K562 (cell line): ENCODE measurements at regions not wholly inside any gene's neighbourhood (a gene's known extent, or its start where the extent isn't known, plus 50 kb on each side); places are given as distances from the start of the nearest gene placed in this dataset.

ENCODE experiments used
- ATAC-seq: fragments of 200-7000 bp; cut with Tn5 transposase; 3 replicates; pipeline ENCODE4 v1.9.1; 2020; ENCODE audit warnings: moderate library complexity
- BruUV-seq: library from RNA; stranded (reverse); fragments of 400-500 nt; replicated peaks from 2 replicates; lab custom pipeline; 2021; lab: Mats Ljungman, UMichigan
- CTCF ChIA-PET: fragments of 300-600 bp; formaldehyde crosslinking; extraction: SDS; loops from one replicate; lab custom pipeline; 2021; ENCODE audit warnings: low intra/inter-chr PET ratio; lab: Yijun Ruan, JAX
- POLR2A ChIA-PET: fragments of 300-600, 350-650 bp; sonication (Branson Sonifier 250); formaldehyde crosslinking; extraction: SDS; loops from one replicate; lab custom pipeline; 2021; ENCODE audit warnings: antibody characterized with exemption, inconsistent platforms; lab: Yijun Ruan, JAX
- DNase-seq, 4 experiments: peaks; one replicate each; pipeline versions ENCODE4 v3.0.0 to v3.0.0-alpha.2; 2011 to 2018; ENCODE audit warnings: low spot score in 3 of 4, mixed read lengths in 3 of 4; ENCODE audit errors: extremely low read depth in 1 of 4
- FAIRE-seq: peaks from 2 replicates; lab custom pipeline; 2011; peaks lifted over from hg19 to GRCh38; lab: Jason Lieb, UNC
- H2AFZ ChIP-seq: 2 replicates; pipeline ENCODE4 v1.6.0; 2011; ENCODE audit warnings: low read depth, low read length, control low read depth, inconsistent platforms
- H3K27ac ChIP-seq: fragments of 200-600 bp; 3 replicates; pipeline ENCODE4 v1.8.0; 2011; ENCODE audit warnings: low read depth, mild to moderate bottlenecking, control low read depth, inconsistent platforms, low read length, moderate library complexity, mixed read lengths; ENCODE audit errors: extremely low read depth
- H3K27me3 ChIP-seq, 2 experiments: fragments of 300-600 bp in 1 of 2; 2 replicates in 1 of 2; 3 replicates in 1 of 2; pipeline versions ENCODE4 v1.6.0 to v1.8.0; 2011; ENCODE audit warnings: inconsistent platforms in 2 of 2, low read length in 2 of 2, mild to moderate bottlenecking in 1 of 2, mixed read lengths in 1 of 2, moderate library complexity in 1 of 2; ENCODE audit not compliant: control insufficient read depth in 2 of 2, insufficient read depth in 2 of 2
- H3K36me3 ChIP-seq: fragments of 300-600 bp; 3 replicates; pipeline ENCODE4 v1.8.0; 2011; ENCODE audit warnings: mild to moderate bottlenecking, low read length, inconsistent platforms; ENCODE audit not compliant: control insufficient read depth, insufficient read depth
- H3K4me1 ChIP-seq, 2 experiments: fragments of 200-600 bp in 1 of 2; replicated peaks in 1 of 2; 2 replicates in 1 of 2; 3 replicates in 1 of 2; pipeline versions ENCODE4 v1.5.1 to v1.8.0; 2011; ENCODE audit warnings: inconsistent platforms in 2 of 2, low read length in 2 of 2, mild to moderate bottlenecking in 1 of 2, mixed read lengths in 1 of 2, moderate library complexity in 1 of 2; ENCODE audit not compliant: control insufficient read depth in 2 of 2, insufficient read depth in 2 of 2
- H3K4me2 ChIP-seq: 2 replicates; pipeline ENCODE4 v1.6.1; 2011; ENCODE audit warnings: low read length, control low read depth, inconsistent platforms, mixed read lengths; ENCODE audit not compliant: insufficient read depth
- H3K4me3 ChIP-seq: fragments of 200-600 bp; sonication (generic), shearing (Covaris generic); 2 replicates; pipeline ENCODE4 v1.5.1; 2016; ENCODE audit warnings: control low read depth, inconsistent platforms
- H3K79me2 ChIP-seq: fragments of 200-600 bp; 3 replicates; pipeline ENCODE4 v1.8.0; 2011; ENCODE audit warnings: low read length, inconsistent platforms; ENCODE audit not compliant: control insufficient read depth, insufficient read depth
- H3K9ac ChIP-seq, 2 experiments: 2 replicates each; pipeline versions ENCODE4 v1.6.0 to v1.6.1; 2011; ENCODE audit warnings: low read depth in 2 of 2, low read length in 2 of 2, control low read depth in 1 of 2, inconsistent platforms in 1 of 2, mild to moderate bottlenecking in 1 of 2, mixed read lengths in 1 of 2; ENCODE audit not compliant: insufficient read depth in 1 of 2
- H3K9me1 ChIP-seq: one replicate; pipeline ENCODE4 v1.6.0; 2011; ENCODE audit warnings: inconsistent platforms, mild to moderate bottlenecking, low read length, moderate library complexity; ENCODE audit not compliant: control insufficient read depth, insufficient read depth
- H3K9me3 ChIP-seq: replicated peaks from 2 replicates; pipeline ENCODE4 v1.5.1; 2011; ENCODE audit warnings: low read depth, low read length, inconsistent platforms; ENCODE audit not compliant: control insufficient read depth, insufficient read depth
- H4K20me1 ChIP-seq: replicated peaks from 2 replicates; pipeline ENCODE4 v1.6.1; 2011; ENCODE audit warnings: low read length, inconsistent platforms, mixed read lengths; ENCODE audit not compliant: control insufficient read depth, insufficient read depth
- BHLHE40 ChIP-seq: IDR thresholded peaks from 2 replicates; pipeline ENCODE4 v1.6.1; 2011; ENCODE audit warnings: low read length, improper control_type of control experiment
- CTCF ChIP-seq, 3 experiments: IDR thresholded peaks in 2 of 3; conservative IDR thresholded peaks in 1 of 3; 2 replicates each; pipeline ENCODE4 v1.5.1; 2011 to 2012; ENCODE audit warnings: low read length in 3 of 3, mild to moderate bottlenecking in 3 of 3, control low read depth in 2 of 3, improper control_type of control experiment in 1 of 3, inconsistent platforms in 1 of 3, low read depth in 1 of 3, mixed read lengths in 1 of 3, moderate library complexity in 1 of 3; ENCODE audit not compliant: insufficient read depth in 2 of 3
- DEAF1 ChIP-seq: fragments of 450-650 bp; formaldehyde crosslinking; IDR thresholded peaks from 2 replicates; pipeline ENCODE4 v1.4.0; 2020; ENCODE audit warnings: mild to moderate bottlenecking, moderate library complexity
- PURB ChIP-seq: sonication (generic); formaldehyde crosslinking; IDR thresholded peaks from 2 replicates; pipeline ENCODE4 v1.9.0; 2021; ENCODE audit warnings: low read depth, mild to moderate bottlenecking, missing genetic modification reagents
- RAD21 ChIP-seq, 2 experiments: fragments of 250-450 bp in 1 of 2; fragments of 450-650 bp in 1 of 2; sonication (Bioruptor Pico) in 1 of 2; formaldehyde crosslinking in 1 of 2; IDR thresholded peaks in 1 of 2; conservative IDR thresholded peaks in 1 of 2; 2 replicates each; pipeline versions ENCODE4 v1.4.0 to v1.8.0; 2020 to 2022; ENCODE audit warnings: mild to moderate bottlenecking in 2 of 2, moderate library complexity in 1 of 2
- SMC3 ChIP-seq: conservative IDR thresholded peaks from 2 replicates; pipeline ENCODE4 v1.6.1; 2011; ENCODE audit warnings: low read depth, low read length, improper control_type of control experiment; ENCODE audit not compliant: insufficient read depth
- ZNF644 ChIP-seq: fragments of 200-800 bp; sonication (Bioruptor generic); IDR thresholded peaks from 2 replicates; pipeline ENCODE4 v1.6.1; 2016; ENCODE audit warnings: low read depth, missing genetic modification characterization, missing compliant biosample characterization
- WGBS: fragments of 100-300 bp; shearing (Covaris generic); methylation state at CpG from one replicate; pipeline ENCODE4 v1.1.6; 2016; ENCODE audit warnings: low coverage, mixed read lengths; ENCODE audit not compliant: insufficient coverage; ENCODE audit errors: missing lambda C conversion rate; 5-methylcytosine and 5-hydroxymethylcytosine counted together
- in situ Hi-C: fragments of 300-500 bp; cut with MboI; formaldehyde crosslinking; loops from 4 replicates; pipeline ENCODE4 v1.15.0; 2018; ENCODE audit warnings: inconsistent platforms, mixed read lengths
- intact Hi-C: fragments of 100-400 bp; cut with micrococcal nuclease; formaldehyde crosslinking; loops from 2 replicates; pipeline ENCODE4 v1.14.2; 2022
- TF ChIP-seq, protein P1 (sequence below): fragments of 150-350 bp; IDR thresholded peaks from 2 replicates; pipeline ENCODE4 v1.6.1; 2014; ENCODE audit warnings: low read depth, mild to moderate bottlenecking, low read length, borderline replicate concordance

DNA sequence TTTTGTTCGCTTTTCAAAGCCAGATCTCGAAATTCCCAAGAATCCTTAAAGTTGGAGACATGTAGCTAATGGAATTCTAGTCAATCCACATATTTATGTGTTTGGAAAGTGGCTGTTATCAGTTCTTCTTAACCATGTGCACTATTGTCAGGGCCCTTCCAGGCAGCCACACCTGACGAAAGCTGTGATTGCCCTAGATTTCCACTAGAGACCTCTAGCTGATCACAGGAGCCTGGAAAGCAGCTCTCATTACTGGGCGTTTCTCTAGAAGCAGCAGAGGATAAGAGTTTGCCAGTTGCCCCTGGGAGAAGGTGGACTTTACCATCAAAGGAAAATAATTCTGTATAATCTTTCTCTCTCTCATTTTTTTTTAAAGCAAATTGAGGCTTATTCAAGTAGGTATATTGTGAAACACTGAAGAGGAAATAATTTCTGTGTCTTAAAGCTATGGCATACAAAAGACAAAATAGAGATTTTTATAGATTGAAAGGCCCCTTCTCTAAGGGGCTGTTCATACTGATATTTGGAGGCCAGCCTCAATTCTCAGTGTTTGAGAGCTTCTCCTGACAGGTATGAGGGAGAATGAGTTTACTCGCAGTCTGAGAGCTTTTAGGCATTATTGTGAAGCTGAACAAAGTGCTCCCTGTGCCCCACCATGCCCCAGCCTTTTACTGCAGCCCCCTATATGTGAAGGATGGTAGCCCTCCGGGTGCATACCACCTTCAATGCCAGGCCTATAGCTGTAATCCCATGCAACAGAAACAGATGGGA, 405.4 kb upstream of the ACTBL2 start:
- H3K36me3 ChIP-seq: no peaks in the 10 kb centered on the region
- no peaks in the 10 kb centered on the region for H4K20me1 ChIP-seq
- ATAC-seq (peak; percentile 89), DNase-seq (peak in 2 of 4 experiments; percentile 29 to 40), FAIRE-seq (peak; percentile 19)
- no peak overlapping the region for H3K27ac ChIP-seq
- ChIA-PET POLR2A (interaction anchor here (0.6 kb wide), 1 partner anchor 229 kb away, joined by 3 read pairs; no protein-coding TSS in a partner anchor), CTCF (interaction anchor here (0.6 to 1.2 kb wide), 3 partner anchors 557 to 962 kb away, joined by 3 to 5 read pairs (median 3); no protein-coding TSS in a partner anchor)
- H3K9me3 ChIP-seq: no peaks in the 10 kb centered on the region
- H3K4me3 ChIP-seq: no peak overlapping the region
- no peaks in the 10 kb centered on the region for H3K4me1 ChIP-seq
- WGBS: 6% methylated on average over 6 of the region's 6 CpGs
- in situ Hi-C loops: no loop called here
- H3K27me3 ChIP-seq: no peaks in the 10 kb centered on the region
- H3K4me2 ChIP-seq: no peak overlapping the region
- BruUV-seq: no TSS peak
- H3K9me1 ChIP-seq: no peaks in the 10 kb centered on the region
- no peak overlapping the region for H2AFZ ChIP-seq
- no peaks in the 10 kb centered on the region for H3K79me2 ChIP-seq
- intact Hi-C loops: loop anchor here (1.0 kb wide), 1 partner anchor 574 kb away; no protein-coding TSS in a partner anchor
- no peak overlapping the region for H3K9ac ChIP-seq
- TF ChIP-seq PURB (CRISPR knock-in tag) (no peak), RAD21 (CRISPR knock-in tag; conservative IDR thresholded peaks at IDR 0.05 in 1 of 2, IDR thresholded peaks at IDR 0.05 in 1 of 2) (peak; percentile 52 to 82), CTCF (IDR thresholded peaks at IDR 0.05 in 2 of 3, conservative IDR thresholded peaks at IDR 0.05 in 1 of 3; ENCODE audit: insufficient read depth in 2 of 3, low read depth in 1 of 3, low read length in 3 of 3) (peak; percentile 43 to 62 (median 47); a peak in 5 of 6 replicates), SMC3 (0 out of 2 replicates have a peak, but pooled peaks have one; percentile 44), ZNF644 (tag) (no peak), BHLHE40 (no peak), DEAF1 (peak; percentile 50)
- TF ChIP-seq, protein P1, sequence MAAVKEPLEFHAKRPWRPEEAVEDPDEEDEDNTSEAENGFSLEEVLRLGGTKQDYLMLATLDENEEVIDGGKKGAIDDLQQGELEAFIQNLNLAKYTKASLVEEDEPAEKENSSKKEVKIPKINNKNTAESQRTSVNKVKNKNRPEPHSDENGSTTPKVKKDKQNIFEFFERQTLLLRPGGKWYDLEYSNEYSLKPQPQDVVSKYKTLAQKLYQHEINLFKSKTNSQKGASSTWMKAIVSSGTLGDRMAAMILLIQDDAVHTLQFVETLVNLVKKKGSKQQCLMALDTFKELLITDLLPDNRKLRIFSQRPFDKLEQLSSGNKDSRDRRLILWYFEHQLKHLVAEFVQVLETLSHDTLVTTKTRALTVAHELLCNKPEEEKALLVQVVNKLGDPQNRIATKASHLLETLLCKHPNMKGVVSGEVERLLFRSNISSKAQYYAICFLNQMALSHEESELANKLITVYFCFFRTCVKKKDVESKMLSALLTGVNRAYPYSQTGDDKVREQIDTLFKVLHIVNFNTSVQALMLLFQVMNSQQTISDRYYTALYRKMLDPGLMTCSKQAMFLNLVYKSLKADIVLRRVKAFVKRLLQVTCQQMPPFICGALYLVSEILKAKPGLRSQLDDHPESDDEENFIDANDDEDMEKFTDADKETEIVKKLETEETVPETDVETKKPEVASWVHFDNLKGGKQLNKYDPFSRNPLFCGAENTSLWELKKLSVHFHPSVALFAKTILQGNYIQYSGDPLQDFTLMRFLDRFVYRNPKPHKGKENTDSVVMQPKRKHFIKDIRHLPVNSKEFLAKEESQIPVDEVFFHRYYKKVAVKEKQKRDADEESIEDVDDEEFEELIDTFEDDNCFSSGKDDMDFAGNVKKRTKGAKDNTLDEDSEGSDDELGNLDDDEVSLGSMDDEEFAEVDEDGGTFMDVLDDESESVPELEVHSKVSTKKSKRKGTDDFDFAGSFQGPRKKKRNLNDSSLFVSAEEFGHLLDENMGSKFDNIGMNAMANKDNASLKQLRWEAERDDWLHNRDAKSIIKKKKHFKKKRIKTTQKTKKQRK: no peak
